ENCODE measurements at regions not wholly inside any gene's neighbourhood (a gene's known extent, or its start where the extent isn't known, plus 50 kb on each side); places are given as distances from the start of the nearest gene placed in this dataset.

DNA sequence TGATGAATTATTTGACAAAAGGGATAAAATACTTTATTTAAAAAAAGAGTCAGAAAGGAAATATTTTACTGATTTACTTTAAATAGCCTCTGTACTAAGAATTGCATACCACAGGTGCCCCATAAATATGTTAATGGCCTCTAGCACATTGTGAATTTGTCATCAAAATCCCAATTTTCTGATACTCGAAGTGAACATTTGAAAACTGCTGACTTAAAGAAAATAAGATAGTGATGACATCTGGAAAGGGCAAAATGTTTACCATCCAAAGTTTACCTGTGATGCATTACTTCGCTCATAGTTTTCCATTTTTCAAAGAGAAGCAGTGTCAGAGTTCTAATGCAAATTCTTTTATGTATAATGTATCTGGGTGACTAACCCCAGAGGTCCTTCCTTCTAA lies 455.4 kb downstream of the KLF5 start:
- ChIA-PET RAD21 (ENCODE audit: low non-redundant PET in 1 of 2, low total read pairs in 2 of 2, uncharacterized antibody in 2 of 2, unreplicated experiment in 2 of 2) (no interaction called here), POLR2A (no interaction called here)

DNA sequence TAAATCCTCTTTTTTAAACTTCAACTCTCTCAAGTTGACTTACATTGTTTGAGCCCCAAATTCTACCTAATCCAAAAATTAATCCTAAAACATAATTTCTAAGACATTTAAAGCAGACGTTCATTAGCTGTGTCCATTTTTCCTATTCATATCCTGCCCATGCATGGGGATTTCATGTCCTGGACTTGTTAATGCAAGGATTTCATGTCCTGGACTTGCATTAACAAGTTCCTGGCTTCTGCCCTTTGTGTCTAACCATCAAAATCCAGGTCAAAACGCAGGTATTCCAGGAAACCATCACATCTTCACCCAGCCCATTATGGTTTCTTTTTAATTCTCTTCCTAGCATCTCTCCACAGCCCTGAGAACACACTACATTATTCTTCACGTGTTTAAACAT lies 454.9 kb downstream of the KLF5 start:
- ATAC-seq (no peak), DNase-seq (ENCODE audit: low read depth, low spot score) (no peak)
- TF ChIP-seq, protein P1, sequence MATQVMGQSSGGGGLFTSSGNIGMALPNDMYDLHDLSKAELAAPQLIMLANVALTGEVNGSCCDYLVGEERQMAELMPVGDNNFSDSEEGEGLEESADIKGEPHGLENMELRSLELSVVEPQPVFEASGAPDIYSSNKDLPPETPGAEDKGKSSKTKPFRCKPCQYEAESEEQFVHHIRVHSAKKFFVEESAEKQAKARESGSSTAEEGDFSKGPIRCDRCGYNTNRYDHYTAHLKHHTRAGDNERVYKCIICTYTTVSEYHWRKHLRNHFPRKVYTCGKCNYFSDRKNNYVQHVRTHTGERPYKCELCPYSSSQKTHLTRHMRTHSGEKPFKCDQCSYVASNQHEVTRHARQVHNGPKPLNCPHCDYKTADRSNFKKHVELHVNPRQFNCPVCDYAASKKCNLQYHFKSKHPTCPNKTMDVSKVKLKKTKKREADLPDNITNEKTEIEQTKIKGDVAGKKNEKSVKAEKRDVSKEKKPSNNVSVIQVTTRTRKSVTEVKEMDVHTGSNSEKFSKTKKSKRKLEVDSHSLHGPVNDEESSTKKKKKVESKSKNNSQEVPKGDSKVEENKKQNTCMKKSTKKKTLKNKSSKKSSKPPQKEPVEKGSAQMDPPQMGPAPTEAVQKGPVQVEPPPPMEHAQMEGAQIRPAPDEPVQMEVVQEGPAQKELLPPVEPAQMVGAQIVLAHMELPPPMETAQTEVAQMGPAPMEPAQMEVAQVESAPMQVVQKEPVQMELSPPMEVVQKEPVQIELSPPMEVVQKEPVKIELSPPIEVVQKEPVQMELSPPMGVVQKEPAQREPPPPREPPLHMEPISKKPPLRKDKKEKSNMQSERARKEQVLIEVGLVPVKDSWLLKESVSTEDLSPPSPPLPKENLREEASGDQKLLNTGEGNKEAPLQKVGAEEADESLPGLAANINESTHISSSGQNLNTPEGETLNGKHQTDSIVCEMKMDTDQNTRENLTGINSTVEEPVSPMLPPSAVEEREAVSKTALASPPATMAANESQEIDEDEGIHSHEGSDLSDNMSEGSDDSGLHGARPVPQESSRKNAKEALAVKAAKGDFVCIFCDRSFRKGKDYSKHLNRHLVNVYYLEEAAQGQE (IDR thresholded peaks at IDR 0.05; ENCODE audit: low read depth): no peak
- TF ChIP-seq, protein P2, sequence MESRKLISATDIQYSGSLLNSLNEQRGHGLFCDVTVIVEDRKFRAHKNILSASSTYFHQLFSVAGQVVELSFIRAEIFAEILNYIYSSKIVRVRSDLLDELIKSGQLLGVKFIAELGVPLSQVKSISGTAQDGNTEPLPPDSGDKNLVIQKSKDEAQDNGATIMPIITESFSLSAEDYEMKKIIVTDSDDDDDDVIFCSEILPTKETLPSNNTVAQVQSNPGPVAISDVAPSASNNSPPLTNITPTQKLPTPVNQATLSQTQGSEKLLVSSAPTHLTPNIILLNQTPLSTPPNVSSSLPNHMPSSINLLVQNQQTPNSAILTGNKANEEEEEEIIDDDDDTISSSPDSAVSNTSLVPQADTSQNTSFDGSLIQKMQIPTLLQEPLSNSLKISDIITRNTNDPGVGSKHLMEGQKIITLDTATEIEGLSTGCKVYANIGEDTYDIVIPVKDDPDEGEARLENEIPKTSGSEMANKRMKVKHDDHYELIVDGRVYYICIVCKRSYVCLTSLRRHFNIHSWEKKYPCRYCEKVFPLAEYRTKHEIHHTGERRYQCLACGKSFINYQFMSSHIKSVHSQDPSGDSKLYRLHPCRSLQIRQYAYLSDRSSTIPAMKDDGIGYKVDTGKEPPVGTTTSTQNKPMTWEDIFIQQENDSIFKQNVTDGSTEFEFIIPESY (IDR thresholded peaks at IDR 0.05; ENCODE audit: extremely low read depth, insufficient replicate concordance, low read length): no peak
- TF ChIP-seq POLR2AphosphoS5 (IDR thresholded peaks at IDR 0.05; ENCODE audit: low read depth, low read length): no peak
- BruUV-seq (replicated peaks): no TSS peak
- CTCF ChIA-PET: no interaction called here
- H3K36me3 ChIP-seq (ENCODE audit: control insufficient read depth in 1 of 2, insufficient read depth in 2 of 2, low read length in 2 of 2): no peaks in the 10 kb centered on the region
- H3K9me3 ChIP-seq (ENCODE audit: control insufficient read depth in 1 of 2, insufficient read depth in 1 of 2, low read depth in 1 of 2, low read length in 2 of 2): no peaks in the 10 kb centered on the region
- H3K79me2 ChIP-seq (ENCODE audit: insufficient read depth, low read length): no peaks in the 10 kb centered on the region
- POLR2A ChIA-PET: interaction anchor here (1.3 kb wide), 1 partner anchor 12 kb away, joined by 3 read pairs; no protein-coding TSS in a partner anchor
- no peaks in the 10 kb centered on the region for H3K27me3 ChIP-seq (ENCODE audit: insufficient read depth, low read length)
- H3K4me2 ChIP-seq (ENCODE audit: low read length): no peak overlapping the region
- H3K4me1 ChIP-seq (ENCODE audit: control insufficient read depth in 1 of 2, insufficient read depth in 2 of 2, low read length in 2 of 2): no peaks in the 10 kb centered on the region
- intact Hi-C loops (cut with micrococcal nuclease): no loop called here
- no peak overlapping the region for H3K27ac ChIP-seq (ENCODE audit: low read depth, low read length)
- no peak overlapping the region for H3K4me3 ChIP-seq (replicated peaks in 1 of 2; ENCODE audit: low read depth in 1 of 2, low read length in 2 of 2)
- 0 out of 2 replicates have a peak, but pooled peaks cover 5% of the 10 kb centered on the region for H3K9me2 ChIP-seq (ENCODE audit: insufficient read depth)
- no peak overlapping the region for H2AFZ ChIP-seq (ENCODE audit: low read depth, low read length, poor library complexity, severe bottlenecking)
- H4K20me1 ChIP-seq (ENCODE audit: insufficient read depth): no peaks in the 10 kb centered on the region
- H3K9ac ChIP-seq (ENCODE audit: low read length): no peak overlapping the region
- RAD21 ChIA-PET (ENCODE audit: low non-redundant PET in 1 of 2, low total read pairs in 2 of 2, uncharacterized antibody in 2 of 2, unreplicated experiment in 2 of 2): no interaction called here

More for the DNA sequence above, 455.4 kb downstream of the KLF5 start:
- CTCF ChIA-PET: no interaction called here
- TF ChIP-seq SIN3A (IDR thresholded peaks at IDR 0.05; ENCODE audit: low read depth) (no peak), EZH2phosphoT487 (IDR thresholded peaks at IDR 0.05; ENCODE audit: borderline replicate concordance) (no peak), EZH2 (IDR thresholded peaks at IDR 0.05) (no peak)
- TF ChIP-seq, protein P3, sequence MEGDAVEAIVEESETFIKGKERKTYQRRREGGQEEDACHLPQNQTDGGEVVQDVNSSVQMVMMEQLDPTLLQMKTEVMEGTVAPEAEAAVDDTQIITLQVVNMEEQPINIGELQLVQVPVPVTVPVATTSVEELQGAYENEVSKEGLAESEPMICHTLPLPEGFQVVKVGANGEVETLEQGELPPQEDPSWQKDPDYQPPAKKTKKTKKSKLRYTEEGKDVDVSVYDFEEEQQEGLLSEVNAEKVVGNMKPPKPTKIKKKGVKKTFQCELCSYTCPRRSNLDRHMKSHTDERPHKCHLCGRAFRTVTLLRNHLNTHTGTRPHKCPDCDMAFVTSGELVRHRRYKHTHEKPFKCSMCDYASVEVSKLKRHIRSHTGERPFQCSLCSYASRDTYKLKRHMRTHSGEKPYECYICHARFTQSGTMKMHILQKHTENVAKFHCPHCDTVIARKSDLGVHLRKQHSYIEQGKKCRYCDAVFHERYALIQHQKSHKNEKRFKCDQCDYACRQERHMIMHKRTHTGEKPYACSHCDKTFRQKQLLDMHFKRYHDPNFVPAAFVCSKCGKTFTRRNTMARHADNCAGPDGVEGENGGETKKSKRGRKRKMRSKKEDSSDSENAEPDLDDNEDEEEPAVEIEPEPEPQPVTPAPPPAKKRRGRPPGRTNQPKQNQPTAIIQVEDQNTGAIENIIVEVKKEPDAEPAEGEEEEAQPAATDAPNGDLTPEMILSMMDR (IDR thresholded peaks at IDR 0.05 in 2 of 3, conservative IDR thresholded peaks at IDR 0.05 in 1 of 3; ENCODE audit: borderline replicate concordance in 1 of 3, insufficient read depth in 1 of 3, low read depth in 2 of 3, low read length in 2 of 3): no peak
- TF ChIP-seq, protein P4, sequence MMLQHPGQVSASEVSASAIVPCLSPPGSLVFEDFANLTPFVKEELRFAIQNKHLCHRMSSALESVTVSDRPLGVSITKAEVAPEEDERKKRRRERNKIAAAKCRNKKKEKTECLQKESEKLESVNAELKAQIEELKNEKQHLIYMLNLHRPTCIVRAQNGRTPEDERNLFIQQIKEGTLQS (IDR thresholded peaks at IDR 0.05): no peak
- ATAC-seq: no peak
- Histone ChIP-seq H3K9me3 (ENCODE audit: control insufficient read depth in 1 of 2, insufficient read depth in 1 of 2, low read depth in 1 of 2, low read length in 2 of 2) (no peaks in the 10 kb centered on the region), H3K27ac (ENCODE audit: low read depth, low read length) (no peak overlapping the region), H3K4me3 (replicated peaks in 1 of 2; ENCODE audit: low read depth in 1 of 2, low read length in 2 of 2) (no peak overlapping the region), H3K4me2 (ENCODE audit: low read length) (no peak overlapping the region), H4K20me1 (ENCODE audit: insufficient read depth) (no peaks in the 10 kb centered on the region), H3K4me1 (ENCODE audit: control insufficient read depth in 1 of 2, insufficient read depth in 2 of 2, low read length in 2 of 2) (no peaks in the 10 kb centered on the region), H2AFZ (ENCODE audit: low read depth, low read length, poor library complexity, severe bottlenecking) (no peak overlapping the region), H3K9me2 (ENCODE audit: insufficient read depth) (0 out of 2 replicates have a peak, but pooled peaks cover 5% of the 10 kb centered on the region), H3K9ac (ENCODE audit: low read length) (no peak overlapping the region), H3K79me2 (ENCODE audit: insufficient read depth, low read length) (no peaks in the 10 kb centered on the region), H3K27me3 (ENCODE audit: insufficient read depth, low read length) (no peaks in the 10 kb centered on the region), H3K36me3 (ENCODE audit: control insufficient read depth in 1 of 2, insufficient read depth in 2 of 2, low read length in 2 of 2) (no peaks in the 10 kb centered on the region)
- no peak for DNase-seq (ENCODE audit: low read depth, low spot score)
- BruUV-seq (replicated peaks): no TSS peak
- intact Hi-C loops (cut with micrococcal nuclease): no loop called here

Measured in HCT116 (cell line).